HFF-Myc (cell line): ENCODE measurements at regions not wholly inside any gene's neighbourhood (a gene's known extent, or its start where the extent isn't known, plus 50 kb on each side); places are given as distances from the start of the nearest gene placed in this dataset.

Experiments used
- DNase-seq: peaks from one replicate; pipeline ENCODE4 v3.0.0-alpha.2; 2011; ENCODE audit warnings: low read depth; ENCODE audit errors: extremely low read depth
- H3K4me3 ChIP-seq: replicated peaks from 2 replicates; pipeline ENCODE4 v1.5.1; 2011; ENCODE audit warnings: low read depth, mild to moderate bottlenecking, control low read depth, low read length
- TF ChIP-seq, protein P1 (sequence below): IDR thresholded peaks from 2 replicates; pipeline ENCODE4 v1.5.1; 2012; ENCODE audit warnings: mild to moderate bottlenecking, low read depth, low read length, control low read depth; ENCODE audit errors: missing control alignments

DNA sequence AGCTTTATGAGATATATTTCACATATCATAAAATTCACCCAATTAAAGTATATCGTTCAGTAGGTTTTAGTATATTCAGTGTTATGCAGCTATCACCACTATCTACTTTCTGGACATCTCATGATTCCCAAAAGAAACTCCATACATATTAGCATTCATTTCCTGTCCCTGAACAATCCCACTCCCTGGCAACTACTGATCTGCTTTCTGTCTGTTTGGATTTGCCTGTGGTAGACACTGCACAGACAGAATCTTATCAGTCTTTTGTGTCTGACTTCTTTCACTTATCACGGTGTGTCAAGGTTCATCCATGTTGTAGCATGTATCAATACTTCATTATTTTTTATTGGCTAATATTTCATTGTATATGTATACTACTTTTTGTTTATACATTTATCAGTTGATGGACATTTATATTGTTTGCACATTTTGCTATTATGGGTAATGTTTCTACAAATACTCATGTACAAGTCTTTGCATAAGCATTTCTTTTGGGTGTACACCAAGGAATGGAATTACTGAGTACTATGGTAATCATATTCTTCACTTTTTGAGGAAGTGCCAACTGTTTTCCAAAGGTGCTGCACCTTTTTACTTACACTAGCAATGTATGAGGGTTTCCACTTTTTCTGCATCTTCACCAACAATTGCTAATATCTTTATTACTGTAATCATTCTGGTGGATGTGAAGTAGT, 373.9 kb downstream of the AASDHPPT start:
- H3K4me3 ChIP-seq, result no peak overlapping the region
- TF ChIP-seq, protein P1, sequence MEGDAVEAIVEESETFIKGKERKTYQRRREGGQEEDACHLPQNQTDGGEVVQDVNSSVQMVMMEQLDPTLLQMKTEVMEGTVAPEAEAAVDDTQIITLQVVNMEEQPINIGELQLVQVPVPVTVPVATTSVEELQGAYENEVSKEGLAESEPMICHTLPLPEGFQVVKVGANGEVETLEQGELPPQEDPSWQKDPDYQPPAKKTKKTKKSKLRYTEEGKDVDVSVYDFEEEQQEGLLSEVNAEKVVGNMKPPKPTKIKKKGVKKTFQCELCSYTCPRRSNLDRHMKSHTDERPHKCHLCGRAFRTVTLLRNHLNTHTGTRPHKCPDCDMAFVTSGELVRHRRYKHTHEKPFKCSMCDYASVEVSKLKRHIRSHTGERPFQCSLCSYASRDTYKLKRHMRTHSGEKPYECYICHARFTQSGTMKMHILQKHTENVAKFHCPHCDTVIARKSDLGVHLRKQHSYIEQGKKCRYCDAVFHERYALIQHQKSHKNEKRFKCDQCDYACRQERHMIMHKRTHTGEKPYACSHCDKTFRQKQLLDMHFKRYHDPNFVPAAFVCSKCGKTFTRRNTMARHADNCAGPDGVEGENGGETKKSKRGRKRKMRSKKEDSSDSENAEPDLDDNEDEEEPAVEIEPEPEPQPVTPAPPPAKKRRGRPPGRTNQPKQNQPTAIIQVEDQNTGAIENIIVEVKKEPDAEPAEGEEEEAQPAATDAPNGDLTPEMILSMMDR, result no peak
- DNase-seq, result no peak

DNA sequence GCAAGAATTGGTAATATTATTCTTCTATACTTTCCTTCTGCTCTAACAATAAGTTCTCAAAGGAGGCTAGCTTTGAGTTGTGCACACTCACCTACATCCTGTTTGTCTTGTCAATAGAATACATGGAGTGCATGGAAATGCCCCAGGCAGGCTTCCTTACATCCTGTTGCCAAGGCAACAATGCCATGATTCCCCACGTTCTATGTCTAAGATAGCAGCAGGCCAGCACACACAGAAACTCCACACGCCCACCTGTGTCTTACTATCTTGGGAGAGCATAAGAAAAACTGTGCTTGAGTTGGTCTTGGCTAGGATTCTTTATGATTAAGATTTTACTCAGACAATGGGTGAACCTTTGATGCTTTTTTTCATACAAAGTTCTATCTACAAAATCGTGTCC, 379.2 kb downstream of the AASDHPPT start:
- DNase-seq, result no peak
- TF ChIP-seq, protein P1, result no peak
- H3K4me3 ChIP-seq, result no peak overlapping the region

DNA sequence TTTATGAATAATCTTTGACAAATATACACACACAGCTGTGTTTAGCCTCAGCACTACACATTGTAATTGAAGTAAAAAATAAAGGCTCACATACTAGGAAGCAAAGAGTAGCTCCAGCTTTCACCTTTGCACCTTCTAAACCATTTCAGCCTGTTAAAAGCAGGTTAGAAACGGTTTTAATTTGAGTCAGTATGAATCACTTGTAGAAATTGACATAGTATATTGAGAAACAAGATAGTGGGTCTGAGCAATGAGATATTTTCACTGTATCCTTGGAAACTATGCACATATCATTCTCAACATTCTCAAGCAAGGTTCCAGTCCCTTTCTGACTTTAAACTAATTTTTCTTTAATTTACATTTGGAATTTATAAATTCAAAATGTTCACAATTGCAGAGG, 380.3 kb downstream of the AASDHPPT start:
- no peak for DNase-seq
- TF ChIP-seq, protein P1, result no peak
- no peak overlapping the region for H3K4me3 ChIP-seq

DNA sequence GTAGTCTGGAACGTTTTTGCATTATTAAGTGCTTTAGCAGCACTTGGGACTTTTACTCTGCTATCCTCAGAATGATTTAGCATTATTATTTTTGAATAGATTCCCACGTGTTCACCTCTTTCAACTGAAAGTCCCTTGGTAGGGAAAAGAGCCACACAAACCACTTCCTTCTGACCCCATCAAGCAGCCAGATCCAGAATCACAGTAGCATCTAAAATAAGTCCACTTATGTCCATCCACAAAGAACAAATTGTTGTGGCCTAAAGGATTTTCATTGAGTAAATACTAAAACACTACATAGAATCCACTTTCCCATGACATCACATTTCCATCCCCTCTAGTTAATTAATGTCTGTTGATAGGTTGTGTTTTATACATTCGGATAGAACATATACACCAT, 381.7 kb downstream of the AASDHPPT start:
- TF ChIP-seq, protein P1, result no peak
- no peak for DNase-seq
- no peak overlapping the region for H3K4me3 ChIP-seq

DNA sequence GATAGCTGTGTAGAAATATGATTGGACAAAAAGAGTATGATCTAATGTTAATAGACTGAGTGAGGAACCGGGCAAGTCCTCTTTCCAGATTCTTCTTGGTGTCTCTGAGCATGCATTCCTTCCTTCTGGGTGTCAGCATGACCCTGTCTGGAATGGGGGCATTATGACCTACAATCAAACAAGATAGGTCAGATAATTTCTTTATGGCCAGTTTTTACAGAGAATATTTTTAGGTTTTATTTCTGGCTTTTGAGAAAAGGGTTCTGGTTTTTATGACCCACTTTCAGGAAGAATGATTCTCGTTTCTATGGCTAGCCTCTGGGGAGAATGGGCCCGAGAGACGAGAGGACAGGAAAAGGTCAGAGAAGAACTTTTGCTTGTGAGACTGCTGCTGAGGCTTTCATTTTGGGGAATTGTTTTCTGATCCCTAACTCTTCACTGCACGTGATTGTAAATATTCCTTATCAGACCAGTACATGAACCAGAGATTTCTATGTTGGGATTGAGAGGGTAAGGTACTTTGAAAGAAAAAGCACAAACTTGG, 383.8 kb downstream of the AASDHPPT start:
- no peak overlapping the region for H3K4me3 ChIP-seq
- TF ChIP-seq, protein P1, result no peak
- no peak for DNase-seq

DNA sequence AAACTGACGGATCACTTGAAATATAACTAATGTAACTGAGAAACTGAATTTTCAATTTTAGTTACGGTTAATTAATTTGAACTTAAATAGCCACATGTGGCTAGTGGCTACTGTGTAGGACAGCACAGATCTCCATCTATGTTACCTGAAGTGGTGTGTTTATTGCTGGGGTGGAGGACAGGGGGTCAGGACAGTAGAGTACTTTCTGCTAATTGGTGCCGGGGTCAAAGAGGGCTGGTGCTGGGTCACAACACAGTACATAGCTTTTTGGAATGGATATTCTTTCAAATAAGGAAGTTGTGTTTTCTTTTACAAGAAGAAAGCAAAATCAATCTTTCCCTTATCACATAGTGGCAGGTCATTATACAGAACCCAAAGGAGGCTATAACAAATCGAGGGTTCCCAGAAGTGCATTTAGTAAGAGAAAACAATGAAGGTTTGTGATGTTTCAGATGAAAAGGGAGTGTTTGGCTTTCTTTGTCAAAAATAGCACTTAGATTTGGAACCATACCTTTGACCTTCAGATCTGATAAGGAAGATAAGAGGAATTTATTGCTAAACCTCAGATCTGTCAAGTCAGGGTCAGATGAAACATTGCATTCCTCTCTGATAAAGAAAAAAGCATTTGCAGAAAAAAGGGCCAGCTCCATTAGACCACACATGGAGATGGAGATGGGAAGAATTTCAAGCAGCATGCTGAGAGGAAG, 384.5 kb downstream of the AASDHPPT start:
- no peak overlapping the region for H3K4me3 ChIP-seq
- DNase-seq, result no peak
- TF ChIP-seq, protein P1, result no peak
